Muscle of arm (tissue), 1 donor: ENCODE measurements at regions not wholly inside any gene's neighbourhood (a gene's known extent, or its start where the extent isn't known, plus 50 kb on each side); places are given as distances from the start of the nearest gene placed in this dataset.

ENCODE experiments used
- DNase-seq: peaks from one replicate; pipeline ENCODE4 v3.0.0-alpha.2; 2013

- peak; percentile 89 for DNase-seq
Measured at GRCh38 chr11:26777372-26777808, 55.5 kb upstream of the SLC5A12 start.

- peak; percentile 47 for DNase-seq
Measured at GRCh38 chr11:26778000-26778757, 56.3 kb upstream of the SLC5A12 start.

GRCh38 chr11:26779074-26779865 is 57.4 kb upstream of the SLC5A12 start:
- DNase-seq, result no peak

- DNase-seq, result peak; percentile 24
Measured at GRCh38 chr11:26780376-26781085, 58.7 kb upstream of the SLC5A12 start.

- DNase-seq, result peak; percentile 73
Measured at GRCh38 chr11:26782220-26782965, 60.5 kb upstream of the SLC5A12 start.

- DNase-seq, result no peak
Measured at GRCh38 chr11:26783997-26784396, 62.1 kb upstream of the SLC5A12 start.

- DNase-seq, result no peak
Measured at GRCh38 chr11:26790738-26791137, 68.9 kb upstream of the SLC5A12 start.

- DNase-seq, result no peak
Measured at GRCh38 chr11:26792941-26793340, 71.1 kb upstream of the SLC5A12 start.

GRCh38 chr11:26793487-26793886 is 71.6 kb upstream of the SLC5A12 start:
- no peak for DNase-seq

- no peak for DNase-seq
Measured at GRCh38 chr11:26801601-26802000, 79.7 kb upstream of the SLC5A12 start.

GRCh38 chr11:26805001-26805400 is 83.1 kb upstream of the SLC5A12 start:
- DNase-seq, result no peak

- DNase-seq, result no peak
Measured at GRCh38 chr11:26806219-26806618, 84.4 kb upstream of the SLC5A12 start.

- no peak for DNase-seq
Measured at GRCh38 chr11:26820739-26821138, 98.9 kb upstream of the SLC5A12 start.

GRCh38 chr11:26823963-26824362 is 102.1 kb upstream of the SLC5A12 start:
- DNase-seq, result no peak

- DNase-seq, result no peak
Measured at GRCh38 chr11:26827567-26828081, 105.8 kb upstream of the SLC5A12 start.

- DNase-seq, result no peak
Measured at GRCh38 chr11:26828288-26828687, 106.4 kb upstream of the SLC5A12 start.

- DNase-seq, result no peak
Measured at GRCh38 chr11:26830218-26830617, 108.4 kb upstream of the SLC5A12 start.

GRCh38 chr11:26830757-26831156 is 108.9 kb upstream of the SLC5A12 start:
- DNase-seq, result no peak

- no peak for DNase-seq
Measured at GRCh38 chr11:26834601-26835000, 112.7 kb upstream of the SLC5A12 start.

GRCh38 chr11:26835611-26836010 is 113.8 kb upstream of the SLC5A12 start:
- DNase-seq, result no peak

- DNase-seq, result no peak
Measured at GRCh38 chr11:26837154-26837553, 115.3 kb upstream of the SLC5A12 start.
